GM18505 (cell line): ENCODE measurements at regions not wholly inside any gene's neighbourhood (a gene's known extent, or its start where the extent isn't known, plus 50 kb on each side); places are given as distances from the start of the nearest gene placed in this dataset.

Source experiments
- ATAC-seq: cut with Tn5 transposase; IDR thresholded peaks from one replicate; pipeline ENCODE4 v1.9.1; 2021; ENCODE audit not compliant: unreplicated experiment
- POLR2A ChIP-seq: IDR thresholded peaks from 4 replicates; pipeline ENCODE4 v1.6.1; 2011; ENCODE audit warnings: borderline replicate concordance; ENCODE audit not compliant: insufficient read depth, insufficient read length; ENCODE audit errors: extremely low read depth

- no peak for ATAC-seq
- no peak for TF ChIP-seq POLR2A
These were observed 108.6 kb downstream of the EMX2 start for GRCh38 chr10:117651121-117651520.

GRCh38 chr10:117652228-117653169 is 110.0 kb downstream of the EMX2 start:
- no peak for TF ChIP-seq POLR2A
- ATAC-seq = peak; percentile 25

GRCh38 chr10:117653170-117653515 is 110.6 kb downstream of the EMX2 start:
- no peak for TF ChIP-seq POLR2A
- peak; percentile 88 for ATAC-seq

GRCh38 chr10:117654105-117654504 is 111.6 kb downstream of the EMX2 start:
- no peak for TF ChIP-seq POLR2A
- no peak for ATAC-seq

- ATAC-seq = peak; percentile 67
- TF ChIP-seq POLR2A = no peak
These were observed 114.1 kb downstream of the EMX2 start for GRCh38 chr10:117656385-117657367.

GRCh38 chr10:117661316-117661715 is 118.8 kb downstream of the EMX2 start:
- no peak for ATAC-seq
- TF ChIP-seq POLR2A = no peak

- TF ChIP-seq POLR2A = no peak
- ATAC-seq = no peak
These were observed 119.6 kb downstream of the EMX2 start for GRCh38 chr10:117662126-117662525.

GRCh38 chr10:117662751-117663540 is 120.4 kb downstream of the EMX2 start:
- TF ChIP-seq POLR2A = no peak
- ATAC-seq = no peak

- no peak for TF ChIP-seq POLR2A
These were observed 121.2 kb downstream of the EMX2 start for GRCh38 chr10:117663750-117664149.

GRCh38 chr10:117664288-117664687 is 121.7 kb downstream of the EMX2 start:
- ATAC-seq = no peak
- TF ChIP-seq POLR2A = no peak

More at GRCh38 chr10:117663750-117664149, 121.2 kb downstream of the EMX2 start:
- ATAC-seq = peak; percentile 98

- no peak for ATAC-seq
- no peak for TF ChIP-seq POLR2A
These were observed 123.6 kb downstream of the EMX2 start for GRCh38 chr10:117666166-117666565.

GRCh38 chr10:117666965-117667364 is 124.4 kb downstream of the EMX2 start:
- TF ChIP-seq POLR2A = no peak
- no peak for ATAC-seq

GRCh38 chr10:117667831-117668230 is 125.3 kb downstream of the EMX2 start:
- ATAC-seq = no peak
- TF ChIP-seq POLR2A = no peak
